ENCODE measurements at regions not wholly inside any gene's neighbourhood (a gene's known extent, or its start where the extent isn't known, plus 50 kb on each side); places are given as distances from the start of the nearest gene placed in this dataset.

DNA sequence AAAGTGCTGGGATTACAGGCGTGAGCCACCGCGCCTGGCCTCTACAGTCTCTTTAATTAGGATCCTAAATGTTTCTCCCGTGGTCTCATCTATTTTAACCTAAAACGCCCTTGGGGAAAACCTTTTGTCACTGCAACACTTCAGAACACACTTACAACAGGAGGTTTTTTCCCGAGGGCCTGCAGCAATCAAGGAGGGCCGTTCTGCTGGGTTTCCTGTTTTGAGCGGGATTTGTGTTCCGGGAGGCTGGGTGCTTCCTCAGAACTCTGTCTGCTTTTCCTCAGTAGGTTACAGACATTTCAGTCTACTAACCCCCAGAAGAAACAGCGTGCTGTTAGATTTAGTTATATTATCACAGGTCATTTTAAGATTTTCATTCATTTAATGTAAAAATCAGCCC, 65.4 kb upstream of the IRX4 start:
- no peaks in the 10 kb centered on the region for H3K27me3 ChIP-seq (ENCODE audit: control insufficient read depth, insufficient read depth, low read length)
- no peak for DNase-seq (ENCODE audit: low read depth)
- ChIA-PET POLR2A (no interaction called here), CTCF (no interaction called here)
- H3K36me3 ChIP-seq (ENCODE audit: control insufficient read depth, insufficient read depth, low read length) = no peaks in the 10 kb centered on the region
- TF ChIP-seq, protein P1, sequence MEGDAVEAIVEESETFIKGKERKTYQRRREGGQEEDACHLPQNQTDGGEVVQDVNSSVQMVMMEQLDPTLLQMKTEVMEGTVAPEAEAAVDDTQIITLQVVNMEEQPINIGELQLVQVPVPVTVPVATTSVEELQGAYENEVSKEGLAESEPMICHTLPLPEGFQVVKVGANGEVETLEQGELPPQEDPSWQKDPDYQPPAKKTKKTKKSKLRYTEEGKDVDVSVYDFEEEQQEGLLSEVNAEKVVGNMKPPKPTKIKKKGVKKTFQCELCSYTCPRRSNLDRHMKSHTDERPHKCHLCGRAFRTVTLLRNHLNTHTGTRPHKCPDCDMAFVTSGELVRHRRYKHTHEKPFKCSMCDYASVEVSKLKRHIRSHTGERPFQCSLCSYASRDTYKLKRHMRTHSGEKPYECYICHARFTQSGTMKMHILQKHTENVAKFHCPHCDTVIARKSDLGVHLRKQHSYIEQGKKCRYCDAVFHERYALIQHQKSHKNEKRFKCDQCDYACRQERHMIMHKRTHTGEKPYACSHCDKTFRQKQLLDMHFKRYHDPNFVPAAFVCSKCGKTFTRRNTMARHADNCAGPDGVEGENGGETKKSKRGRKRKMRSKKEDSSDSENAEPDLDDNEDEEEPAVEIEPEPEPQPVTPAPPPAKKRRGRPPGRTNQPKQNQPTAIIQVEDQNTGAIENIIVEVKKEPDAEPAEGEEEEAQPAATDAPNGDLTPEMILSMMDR (IDR thresholded peaks at IDR 0.05; ENCODE audit: insufficient read depth, low read depth, low read length) = no peak
- H3K4me3 ChIP-seq (ENCODE audit: low read depth, low read length) = no peak overlapping the region

DNA sequence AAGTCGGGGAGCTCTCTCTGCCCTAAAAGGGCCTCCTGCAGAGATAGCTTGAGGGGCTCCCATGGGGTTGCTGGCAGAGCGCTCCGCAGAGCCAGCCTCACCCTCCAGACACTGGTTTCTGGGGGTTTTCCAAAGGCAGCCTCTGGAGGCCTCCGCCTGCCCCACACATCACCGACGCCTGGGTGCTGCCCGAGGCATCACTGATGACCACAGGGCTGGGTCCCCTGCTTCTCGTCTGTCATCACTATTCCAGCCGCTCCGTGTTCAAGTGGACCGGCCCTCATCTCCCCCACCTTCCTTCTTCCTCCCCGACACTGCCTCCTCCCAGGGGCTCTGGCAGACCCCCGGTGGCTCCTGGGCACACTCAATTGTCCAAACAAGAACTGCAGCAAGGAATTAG, 64.1 kb upstream of the IRX4 start:
- H3K27me3 ChIP-seq (ENCODE audit: control insufficient read depth, insufficient read depth, low read length) = no peaks in the 10 kb centered on the region
- TF ChIP-seq, protein P1 (IDR thresholded peaks at IDR 0.05; ENCODE audit: insufficient read depth, low read depth, low read length) = no peak
- POLR2A ChIA-PET = no interaction called here
- no peak overlapping the region for H3K4me3 ChIP-seq (ENCODE audit: low read depth, low read length)
- CTCF ChIA-PET = no interaction called here
- no peak for DNase-seq (ENCODE audit: low read depth)
- no peaks in the 10 kb centered on the region for H3K36me3 ChIP-seq (ENCODE audit: control insufficient read depth, insufficient read depth, low read length)

DNA sequence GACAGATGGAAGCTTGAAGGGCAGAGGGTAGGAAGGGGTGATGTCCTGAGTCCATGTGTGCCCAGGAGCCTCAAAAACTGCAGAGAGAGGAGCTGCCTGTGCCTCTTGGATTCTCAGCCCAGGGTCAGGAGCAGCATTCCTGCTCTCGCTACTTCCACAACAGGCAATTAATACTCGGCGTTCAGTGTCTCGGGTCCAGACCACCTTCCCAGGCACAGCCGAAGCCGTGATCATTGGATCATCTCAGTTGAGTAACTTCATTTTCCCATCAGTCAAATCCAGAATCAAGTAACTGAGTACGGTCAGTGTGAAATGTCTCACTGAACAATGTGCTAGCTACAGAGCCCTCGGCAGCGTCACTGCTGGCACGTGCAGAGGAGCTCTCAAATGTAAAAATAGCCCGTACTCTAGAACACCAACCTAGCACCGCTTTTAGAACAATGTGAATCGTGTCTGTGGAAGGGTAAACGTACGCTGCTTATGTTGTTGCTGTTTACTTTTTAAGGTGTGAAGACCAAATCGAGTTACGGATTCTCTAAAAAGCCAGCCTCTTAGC, 63.5 kb upstream of the IRX4 start:
- TF ChIP-seq, protein P1 (IDR thresholded peaks at IDR 0.05; ENCODE audit: insufficient read depth, low read depth, low read length) = no peak
- ChIA-PET CTCF (no interaction called here), POLR2A (no interaction called here)
- DNase-seq (ENCODE audit: low read depth) = no peak
- no peak overlapping the region for H3K4me3 ChIP-seq (ENCODE audit: low read depth, low read length)
- no peaks in the 10 kb centered on the region for H3K27me3 ChIP-seq (ENCODE audit: control insufficient read depth, insufficient read depth, low read length)
- H3K36me3 ChIP-seq (ENCODE audit: control insufficient read depth, insufficient read depth, low read length) = no peaks in the 10 kb centered on the region

DNA sequence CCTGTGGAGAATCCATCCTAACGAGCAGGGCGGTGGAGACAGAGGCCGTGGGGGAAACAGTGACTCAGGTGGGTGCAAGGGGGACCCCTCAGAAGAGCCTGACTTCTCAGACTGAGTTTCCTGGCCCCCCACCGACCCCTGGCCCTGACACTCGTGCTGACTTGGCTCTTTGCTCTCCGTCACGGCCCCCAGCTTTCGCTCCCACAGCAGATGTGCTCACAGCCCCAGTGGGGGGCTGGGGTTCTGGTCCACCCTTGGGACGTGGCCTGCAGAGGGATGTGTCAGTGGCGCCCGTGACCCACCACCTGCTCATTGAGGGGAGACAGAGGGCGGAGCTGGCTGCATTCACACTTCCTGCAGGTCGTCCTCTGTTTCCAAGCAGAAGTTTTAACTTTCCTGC, 62.9 kb upstream of the IRX4 start:
- TF ChIP-seq, protein P1 (IDR thresholded peaks at IDR 0.05; ENCODE audit: insufficient read depth, low read depth, low read length) = no peak
- Histone ChIP-seq H3K27me3 (ENCODE audit: control insufficient read depth, insufficient read depth, low read length) (no peaks in the 10 kb centered on the region), H3K4me3 (ENCODE audit: low read depth, low read length) (no peak overlapping the region), H3K36me3 (ENCODE audit: control insufficient read depth, insufficient read depth, low read length) (no peaks in the 10 kb centered on the region)
- CTCF ChIA-PET = no interaction called here
- POLR2A ChIA-PET = no interaction called here
- DNase-seq (ENCODE audit: low read depth) = no peak

DNA sequence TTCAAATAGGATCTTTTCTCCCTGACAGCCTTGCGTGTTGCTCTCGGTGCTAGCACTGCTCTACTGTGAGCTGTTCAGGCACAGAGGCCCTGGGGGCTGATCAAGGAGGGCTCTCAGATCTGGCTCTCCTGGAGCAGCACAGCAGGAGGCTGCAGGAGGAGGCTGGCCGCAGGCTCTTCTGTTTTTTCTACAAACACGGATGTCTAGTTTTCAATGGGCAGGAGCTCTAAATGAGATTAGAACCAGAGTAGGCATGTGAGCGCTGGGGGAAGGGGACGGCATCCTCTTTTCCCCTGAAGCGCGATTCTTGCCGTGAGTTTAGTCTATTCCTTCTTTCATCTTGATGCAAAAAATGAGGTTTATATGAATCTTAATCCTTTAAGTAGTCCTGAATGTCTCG, 61.7 kb upstream of the IRX4 start:
- no peaks in the 10 kb centered on the region for H3K36me3 ChIP-seq (ENCODE audit: control insufficient read depth, insufficient read depth, low read length)
- ChIA-PET CTCF (no interaction called here), POLR2A (no interaction called here)
- TF ChIP-seq, protein P1 (IDR thresholded peaks at IDR 0.05; ENCODE audit: insufficient read depth, low read depth, low read length) = no peak
- no peak overlapping the region for H3K4me3 ChIP-seq (ENCODE audit: low read depth, low read length)
- H3K27me3 ChIP-seq (ENCODE audit: control insufficient read depth, insufficient read depth, low read length) = no peaks in the 10 kb centered on the region
- DNase-seq (ENCODE audit: low read depth) = no peak

All from BJ (cell line).